ENCODE measurements at regions not wholly inside any gene's neighbourhood (a gene's known extent, or its start where the extent isn't known, plus 50 kb on each side); places are given as distances from the start of the nearest gene placed in this dataset.

- TF ChIP-seq CTCF (IDR thresholded peaks at IDR 0.05; ENCODE audit: poor library complexity, severe bottlenecking): no peak
- TF ChIP-seq RAD21 (conservative IDR thresholded peaks at IDR 0.05): no peak
- no peak for TF ChIP-seq POLR2AphosphoS5 (IDR thresholded peaks at IDR 0.05)
- no peak for TF ChIP-seq EP300 (conservative IDR thresholded peaks at IDR 0.05; ENCODE audit: poor library complexity, severe bottlenecking)
- no peak for TF ChIP-seq SMC3 (conservative IDR thresholded peaks at IDR 0.05; ENCODE audit: poor library complexity)
- no peak for TF ChIP-seq TAF1 (IDR thresholded peaks at IDR 0.05; ENCODE audit: low read depth)
- no peak for TF ChIP-seq EZH2 (IDR thresholded peaks at IDR 0.05; ENCODE audit: borderline replicate concordance, insufficient read depth, low read length, poor library complexity, severe bottlenecking)
- no peak for TF ChIP-seq REST (IDR thresholded peaks at IDR 0.05; ENCODE audit: borderline replicate concordance)
Measured at GRCh38 chr2:16442971-16443370, 222.7 kb downstream of the CYRIA start.
